ENCODE measurements at regions not wholly inside any gene's neighbourhood (a gene's known extent, or its start where the extent isn't known, plus 50 kb on each side); places are given as distances from the start of the nearest gene placed in this dataset.
"Not testable (repeated sequence)": the region's sequence is repeated elsewhere in the genome, so short reads cannot be mapped to it uniquely, and the experiment has no call there.

- DNase-seq, result no peak
Measured at GRCh38 chr19:13712767-13713201, 51.5 kb upstream of the MRI1 start.

GRCh38 chr19:13707915-13708314, 56.4 kb upstream of the MRI1 start:
- DNase-seq, result no peak

- DNase-seq, result no peak
Measured at GRCh38 chr19:13705928-13706447, 58.3 kb upstream of the MRI1 start.

GRCh38 chr19:13705201-13705600, 59.1 kb upstream of the MRI1 start:
- DNase-seq, result no peak

GRCh38 chr19:13701624-13702023, 62.7 kb upstream of the MRI1 start:
- no peak for DNase-seq

- DNase-seq, result no peak
Measured at GRCh38 chr19:13700621-13701020, 63.7 kb upstream of the MRI1 start.

- DNase-seq, result no peak
Measured at GRCh38 chr19:13699786-13700185, 64.5 kb upstream of the MRI1 start.

- DNase-seq, result no peak
Measured at GRCh38 chr19:13696839-13697238, 67.5 kb upstream of the MRI1 start.

GRCh38 chr19:13693889-13694288, 70.4 kb upstream of the MRI1 start:
- no peak for DNase-seq

- peak; percentile 57 for DNase-seq
Measured at GRCh38 chr19:13691569-13692435, 72.5 kb upstream of the MRI1 start.

- peak; percentile 41 for DNase-seq
Measured at GRCh38 chr19:13689085-13689484, 75.2 kb upstream of the MRI1 start.

GRCh38 chr19:13684021-13684420, 80.3 kb upstream of the MRI1 start:
- DNase-seq, result no peak

- no peak for DNase-seq
Measured at GRCh38 chr19:13681509-13681908, 82.8 kb upstream of the MRI1 start.

- not testable (repeated sequence) for DNase-seq
Measured at GRCh38 chr19:13680708-13681360, 83.5 kb upstream of the MRI1 start.

- not testable (repeated sequence) for DNase-seq
Measured at GRCh38 chr19:13676967-13677366, 87.4 kb upstream of the MRI1 start.

- not testable (repeated sequence) for DNase-seq
Measured at GRCh38 chr19:13672480-13673175, 91.7 kb upstream of the MRI1 start.

GRCh38 chr19:13670846-13671245, 93.5 kb upstream of the MRI1 start:
- DNase-seq, result no peak

- DNase-seq, result no peak
Measured at GRCh38 chr19:13669780-13670355, 94.5 kb upstream of the MRI1 start.

- DNase-seq, result no peak
Measured at GRCh38 chr19:13668964-13669363, 95.4 kb upstream of the MRI1 start.

- DNase-seq, result no peak
Measured at GRCh38 chr19:13666165-13666564, 98.2 kb upstream of the MRI1 start.

GRCh38 chr19:13665125-13665905, 99.0 kb upstream of the MRI1 start:
- DNase-seq, result no peak

Data from right hindlimb (tissue), 1 donor.